ENCODE measurements at regions not wholly inside any gene's neighbourhood (a gene's known extent, or its start where the extent isn't known, plus 50 kb on each side); places are given as distances from the start of the nearest gene placed in this dataset.

GRCh38 chr13:103145442-103145841, 79.2 kb upstream of the SLC10A2 start:
- TF ChIP-seq CTCF (IDR thresholded peaks at IDR 0.05; ENCODE audit: control extremely low read depth, extremely low read depth, low read depth, missing control alignments) = no peak
- DNase-seq (ENCODE audit: extremely low spot score) = no peak
- ChIA-PET CTCF (interaction anchor here (0.8 to 1.4 kb wide), 4 partner anchors 10 to 274 kb away, joined by 3 to 4 read pairs (median 3); no protein-coding TSS in a partner anchor), POLR2A (no interaction called here)

GRCh38 chr13:103143432-103143831, 77.2 kb upstream of the SLC10A2 start:
- DNase-seq (ENCODE audit: extremely low spot score) = no peak
- ChIA-PET POLR2A (no interaction called here), CTCF (interaction anchor here (1.5 to 2.1 kb wide), 2 partner anchors 227 to 228 kb away, joined by 3 to 7 read pairs; no protein-coding TSS in a partner anchor)
- TF ChIP-seq CTCF (IDR thresholded peaks at IDR 0.05; ENCODE audit: control extremely low read depth, extremely low read depth, low read depth, missing control alignments) = no peak

GRCh38 chr13:103142151-103142550, 75.9 kb upstream of the SLC10A2 start:
- POLR2A ChIA-PET = no interaction called here
- TF ChIP-seq CTCF (IDR thresholded peaks at IDR 0.05; ENCODE audit: control extremely low read depth, extremely low read depth, low read depth, missing control alignments) = no peak
- CTCF ChIA-PET = interaction anchor here (1.3 to 2.1 kb wide), 2 partner anchors 226 to 271 kb away, joined by 6 to 7 read pairs; no protein-coding TSS in a partner anchor
- no peak for DNase-seq (ENCODE audit: extremely low spot score)

GRCh38 chr13:103140001-103140671, 73.9 kb upstream of the SLC10A2 start:
- CTCF ChIA-PET = interaction anchor here (0.6 to 1.8 kb wide), 26 partner anchors 10 to 270 kb away, joined by 3 to 71 read pairs (median 5); no protein-coding TSS in a partner anchor
- peak; percentile 75 for TF ChIP-seq CTCF (IDR thresholded peaks at IDR 0.05; ENCODE audit: control extremely low read depth, extremely low read depth, low read depth, missing control alignments)
- POLR2A ChIA-PET = interaction anchor here (0.8 kb wide), 1 partner anchor 226 kb away, joined by 3 read pairs; no protein-coding TSS in a partner anchor
- DNase-seq (ENCODE audit: extremely low spot score) = peak; percentile 52

- no peak for DNase-seq (ENCODE audit: extremely low spot score)
- ChIA-PET POLR2A (no interaction called here), CTCF (interaction anchor here (1.3 to 2.5 kb wide), 9 partner anchors 8 to 264 kb away, joined by 3 to 10 read pairs (median 4); no protein-coding TSS in a partner anchor)
- TF ChIP-seq CTCF (IDR thresholded peaks at IDR 0.05; ENCODE audit: control extremely low read depth, extremely low read depth, low read depth, missing control alignments) = no peak
Observed at GRCh38 chr13:103134271-103134670, 68.1 kb upstream of the SLC10A2 start.

- TF ChIP-seq CTCF (IDR thresholded peaks at IDR 0.05; ENCODE audit: control extremely low read depth, extremely low read depth, low read depth, missing control alignments) = no peak
- no peak for DNase-seq (ENCODE audit: extremely low spot score)
- POLR2A ChIA-PET = no interaction called here
- CTCF ChIA-PET = interaction anchor here (1.4 to 2.5 kb wide), 3 partner anchors 7 to 263 kb away, joined by 4 to 10 read pairs (median 8); no protein-coding TSS in a partner anchor
Observed at GRCh38 chr13:103133556-103133955, 67.3 kb upstream of the SLC10A2 start.
